ENCODE measurements at regions not wholly inside any gene's neighbourhood (a gene's known extent, or its start where the extent isn't known, plus 50 kb on each side); places are given as distances from the start of the nearest gene placed in this dataset.

- DNase-seq, result no peak
- no peak for TF ChIP-seq CTCF (IDR thresholded peaks at IDR 0.05; ENCODE audit: borderline replicate concordance)
- H3K4me3 ChIP-seq, result no peak overlapping the region
- no peaks in the 10 kb centered on the region for H3K4me1 ChIP-seq
- no peak overlapping the region for H3K27ac ChIP-seq (replicated peaks)
- no peaks in the 10 kb centered on the region for H3K36me3 ChIP-seq
- intact Hi-C loops (cut with micrococcal nuclease), result no loop called here
- no peaks in the 10 kb centered on the region for H3K9me3 ChIP-seq (replicated peaks)
- no peaks in the 10 kb centered on the region for H3K27me3 ChIP-seq (ENCODE audit: low read depth)
Measured at GRCh38 chr2:123913143-123913735, 111.8 kb upstream of the CNTNAP5 start.

- H3K4me3 ChIP-seq, result no peak overlapping the region
- no peak for DNase-seq
Measured at GRCh38 chr2:123915380-123915779, 109.7 kb upstream of the CNTNAP5 start.

GRCh38 chr2:123916051-123916450, 109.0 kb upstream of the CNTNAP5 start:
- H3K36me3 ChIP-seq, result no peaks in the 10 kb centered on the region
- no peak for DNase-seq
- H3K27me3 ChIP-seq (ENCODE audit: low read depth), result no peaks in the 10 kb centered on the region

More at GRCh38 chr2:123915380-123915779, 109.7 kb upstream of the CNTNAP5 start:
- no peaks in the 10 kb centered on the region for H3K9me3 ChIP-seq (replicated peaks)
- H3K36me3 ChIP-seq, result no peaks in the 10 kb centered on the region
- no peaks in the 10 kb centered on the region for H3K27me3 ChIP-seq (ENCODE audit: low read depth)
- H3K27ac ChIP-seq (replicated peaks), result no peak overlapping the region
- intact Hi-C loops (cut with micrococcal nuclease), result no loop called here
- H3K4me1 ChIP-seq, result no peaks in the 10 kb centered on the region
- no peak for TF ChIP-seq CTCF (IDR thresholded peaks at IDR 0.05; ENCODE audit: borderline replicate concordance)

GRCh38 chr2:123916531-123916930, 108.6 kb upstream of the CNTNAP5 start:
- intact Hi-C loops (cut with micrococcal nuclease), result no loop called here
- TF ChIP-seq CTCF (IDR thresholded peaks at IDR 0.05; ENCODE audit: borderline replicate concordance), result no peak
- no peak overlapping the region for H3K4me3 ChIP-seq
- no peak for DNase-seq
- H3K9me3 ChIP-seq (replicated peaks), result no peaks in the 10 kb centered on the region
- no peaks in the 10 kb centered on the region for H3K27me3 ChIP-seq (ENCODE audit: low read depth)
- no peaks in the 10 kb centered on the region for H3K36me3 ChIP-seq
- no peak overlapping the region for H3K27ac ChIP-seq (replicated peaks)
- no peaks in the 10 kb centered on the region for H3K4me1 ChIP-seq

More at GRCh38 chr2:123916051-123916450, 109.0 kb upstream of the CNTNAP5 start:
- H3K9me3 ChIP-seq (replicated peaks), result no peaks in the 10 kb centered on the region
- H3K4me3 ChIP-seq, result no peak overlapping the region
- no peak for TF ChIP-seq CTCF (IDR thresholded peaks at IDR 0.05; ENCODE audit: borderline replicate concordance)
- H3K4me1 ChIP-seq, result no peaks in the 10 kb centered on the region
- intact Hi-C loops (cut with micrococcal nuclease), result no loop called here
- no peak overlapping the region for H3K27ac ChIP-seq (replicated peaks)

- no peak for DNase-seq
- H3K9me3 ChIP-seq (replicated peaks), result peaks cover 5% of the 10 kb centered on the region
- H3K36me3 ChIP-seq, result no peaks in the 10 kb centered on the region
- no peak for TF ChIP-seq CTCF (IDR thresholded peaks at IDR 0.05; ENCODE audit: borderline replicate concordance)
- no peaks in the 10 kb centered on the region for H3K27me3 ChIP-seq (ENCODE audit: low read depth)
- H3K4me3 ChIP-seq, result no peak overlapping the region
- no peak overlapping the region for H3K27ac ChIP-seq (replicated peaks)
- intact Hi-C loops (cut with micrococcal nuclease), result no loop called here
- H3K4me1 ChIP-seq, result no peaks in the 10 kb centered on the region
Measured at GRCh38 chr2:123917241-123917640, 107.8 kb upstream of the CNTNAP5 start.
